ENCODE measurements at regions not wholly inside any gene's neighbourhood (a gene's known extent, or its start where the extent isn't known, plus 50 kb on each side); places are given as distances from the start of the nearest gene placed in this dataset.

- CTCF ChIA-PET: no interaction called here
- Histone ChIP-seq H3K27ac (ENCODE audit: low read depth in 1 of 2, low read length in 2 of 2) (no peak overlapping the region), H3K27me3 (ENCODE audit: control insufficient read depth in 1 of 2, insufficient read depth in 2 of 2, low read length in 2 of 2) (no peaks in the 10 kb centered on the region), H3K36me3 (ENCODE audit: insufficient read depth, low read length) (peaks cover 4% of the 10 kb centered on the region), H3K4me3 (ENCODE audit: low read length) (no peak overlapping the region), H3K9me3 (ENCODE audit: control insufficient read depth in 1 of 2, insufficient read depth in 1 of 2, low read length in 2 of 2) (no peaks in the 10 kb centered on the region), H3K4me1 (ENCODE audit: insufficient read depth, low read length) (peaks cover 23% of the 10 kb centered on the region)
- intact Hi-C loops (cut with DNase I, micrococcal nuclease): no loop called here
- Mint-ChIP-seq H3K27ac (no peak overlapping the region), H3K9me3 (no peaks in the 10 kb centered on the region), H3K4me1 (ENCODE audit: low read depth) (peaks cover 10% of the 10 kb centered on the region), H3K27me3 (no peaks in the 10 kb centered on the region), H3K4me3 (no peak overlapping the region), H3K36me3 (ENCODE audit: low read depth) (peaks cover 13% of the 10 kb centered on the region)
- POLR2A ChIA-PET: no interaction called here
- ATAC-seq (ENCODE audit: poor library complexity): no peak
- TF ChIP-seq, protein P1, sequence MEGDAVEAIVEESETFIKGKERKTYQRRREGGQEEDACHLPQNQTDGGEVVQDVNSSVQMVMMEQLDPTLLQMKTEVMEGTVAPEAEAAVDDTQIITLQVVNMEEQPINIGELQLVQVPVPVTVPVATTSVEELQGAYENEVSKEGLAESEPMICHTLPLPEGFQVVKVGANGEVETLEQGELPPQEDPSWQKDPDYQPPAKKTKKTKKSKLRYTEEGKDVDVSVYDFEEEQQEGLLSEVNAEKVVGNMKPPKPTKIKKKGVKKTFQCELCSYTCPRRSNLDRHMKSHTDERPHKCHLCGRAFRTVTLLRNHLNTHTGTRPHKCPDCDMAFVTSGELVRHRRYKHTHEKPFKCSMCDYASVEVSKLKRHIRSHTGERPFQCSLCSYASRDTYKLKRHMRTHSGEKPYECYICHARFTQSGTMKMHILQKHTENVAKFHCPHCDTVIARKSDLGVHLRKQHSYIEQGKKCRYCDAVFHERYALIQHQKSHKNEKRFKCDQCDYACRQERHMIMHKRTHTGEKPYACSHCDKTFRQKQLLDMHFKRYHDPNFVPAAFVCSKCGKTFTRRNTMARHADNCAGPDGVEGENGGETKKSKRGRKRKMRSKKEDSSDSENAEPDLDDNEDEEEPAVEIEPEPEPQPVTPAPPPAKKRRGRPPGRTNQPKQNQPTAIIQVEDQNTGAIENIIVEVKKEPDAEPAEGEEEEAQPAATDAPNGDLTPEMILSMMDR (IDR thresholded peaks at IDR 0.05): no peak
- DNase-seq: no peak
Measured at GRCh38 chr12:124514996-124515932, 52.1 kb downstream of the NCOR2 start.

- intact Hi-C loops (cut with DNase I, micrococcal nuclease): no loop called here
- Mint-ChIP-seq H3K4me3 (no peak overlapping the region), H3K27ac (no peak overlapping the region), H3K4me1 (ENCODE audit: low read depth) (peaks cover 12% of the 10 kb centered on the region), H3K36me3 (ENCODE audit: low read depth) (peaks cover 13% of the 10 kb centered on the region), H3K27me3 (no peaks in the 10 kb centered on the region), H3K9me3 (no peaks in the 10 kb centered on the region)
- H3K4me3 ChIP-seq (ENCODE audit: low read length): no peak overlapping the region
- ChIA-PET POLR2A (no interaction called here), CTCF (interaction anchor here (0.7 kb wide), 1 partner anchor 9 kb away, joined by 3 read pairs; no protein-coding TSS in a partner anchor)
- no peak for DNase-seq
- peaks cover 21% of the 10 kb centered on the region for H3K4me1 ChIP-seq (ENCODE audit: insufficient read depth, low read length)
- H3K27ac ChIP-seq (ENCODE audit: low read depth in 1 of 2, low read length in 2 of 2): no peak overlapping the region
- TF ChIP-seq, protein P1 (IDR thresholded peaks at IDR 0.05): no peak
- H3K27me3 ChIP-seq (ENCODE audit: control insufficient read depth in 1 of 2, insufficient read depth in 2 of 2, low read length in 2 of 2): no peaks in the 10 kb centered on the region
- ATAC-seq (ENCODE audit: poor library complexity): no peak
- peaks cover 4% of the 10 kb centered on the region for H3K36me3 ChIP-seq (ENCODE audit: insufficient read depth, low read length)
- H3K9me3 ChIP-seq (ENCODE audit: control insufficient read depth in 1 of 2, insufficient read depth in 1 of 2, low read length in 2 of 2): no peaks in the 10 kb centered on the region
Measured at GRCh38 chr12:124514145-124514995, 53.0 kb downstream of the NCOR2 start.

GRCh38 chr12:124513297-124513867 lies 54.0 kb downstream of the NCOR2 start:
- Histone ChIP-seq H3K27me3 (ENCODE audit: control insufficient read depth in 1 of 2, insufficient read depth in 2 of 2, low read length in 2 of 2) (no peaks in the 10 kb centered on the region), H3K9me3 (ENCODE audit: control insufficient read depth in 1 of 2, insufficient read depth in 1 of 2, low read length in 2 of 2) (no peaks in the 10 kb centered on the region), H3K36me3 (ENCODE audit: insufficient read depth, low read length) (peaks cover 4% of the 10 kb centered on the region), H3K27ac (ENCODE audit: low read depth in 1 of 2, low read length in 2 of 2) (no peak overlapping the region), H3K4me3 (ENCODE audit: low read length) (no peak overlapping the region), H3K4me1 (ENCODE audit: insufficient read depth, low read length) (peaks cover 18% of the 10 kb centered on the region)
- ATAC-seq (ENCODE audit: poor library complexity) (no peak), DNase-seq (no peak)
- intact Hi-C loops (cut with DNase I, micrococcal nuclease): no loop called here
- Mint-ChIP-seq H3K4me1 (ENCODE audit: low read depth) (peaks cover 20% of the 10 kb centered on the region), H3K27ac (no peak overlapping the region), H3K27me3 (no peaks in the 10 kb centered on the region), H3K9me3 (no peaks in the 10 kb centered on the region), H3K36me3 (ENCODE audit: low read depth) (peaks cover 13% of the 10 kb centered on the region), H3K4me3 (no peak overlapping the region)
- TF ChIP-seq, protein P1 (IDR thresholded peaks at IDR 0.05): no peak
- CTCF ChIA-PET: no interaction called here
- POLR2A ChIA-PET: no interaction called here

Data from CD4-positive, alpha-beta T cell (primary cell).